Suppressor macrophage treated with lipopolysaccharide for 1 hour (primary cell): ENCODE measurements at regions not wholly inside any gene's neighbourhood (a gene's known extent, or its start where the extent isn't known, plus 50 kb on each side); places are given as distances from the start of the nearest gene placed in this dataset.
"Not testable (repeated sequence)": the region's sequence is repeated elsewhere in the genome, so short reads cannot be mapped to it uniquely, and the experiment has no call there.

Source experiments
- DNase-seq, 3 donors: peaks; one replicate each; pipeline ENCODE4 v3.0.0-alpha.2; 2020 to 2022

DNA sequence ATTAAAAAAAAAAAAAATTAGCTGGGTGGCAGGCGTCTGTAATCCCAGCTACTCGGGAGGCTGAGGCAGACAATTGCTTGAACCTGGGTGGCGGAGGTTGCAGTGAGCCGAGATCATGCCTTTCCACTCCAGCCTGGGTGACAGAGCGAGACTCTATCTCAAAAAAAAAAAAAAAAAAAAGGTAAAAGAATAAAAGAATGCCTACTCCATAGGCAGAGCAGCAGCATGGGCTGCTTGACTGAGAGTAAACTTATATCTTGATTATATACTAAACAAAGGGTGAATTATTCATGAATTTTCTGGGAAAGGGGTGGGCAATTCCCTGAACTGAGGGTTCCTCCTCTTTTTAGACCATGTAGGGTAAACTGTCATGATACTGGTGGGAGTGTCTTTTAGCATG, 254.4 kb upstream of the RGMA start:
- DNase-seq = not testable (repeated sequence)

DNA sequence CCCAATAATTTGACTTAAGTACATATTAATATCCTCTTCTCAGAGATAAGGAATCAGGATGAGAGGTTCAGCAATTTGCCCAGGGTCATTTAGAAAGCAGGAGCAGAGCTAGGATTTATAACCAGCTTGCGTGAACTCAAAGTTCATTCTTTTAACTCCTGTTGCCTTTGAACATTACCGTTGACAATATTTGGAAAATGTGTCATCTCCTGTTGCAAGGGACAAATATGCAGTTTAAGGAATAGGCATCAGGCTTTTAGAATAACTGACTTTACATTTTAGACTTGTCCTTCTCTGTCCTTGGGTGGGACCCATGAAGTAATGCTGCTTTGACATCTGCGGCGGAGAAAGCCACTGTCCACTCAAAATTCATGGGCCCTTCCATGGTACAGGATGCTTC, 252.2 kb upstream of the RGMA start:
- DNase-seq = no peak

DNA sequence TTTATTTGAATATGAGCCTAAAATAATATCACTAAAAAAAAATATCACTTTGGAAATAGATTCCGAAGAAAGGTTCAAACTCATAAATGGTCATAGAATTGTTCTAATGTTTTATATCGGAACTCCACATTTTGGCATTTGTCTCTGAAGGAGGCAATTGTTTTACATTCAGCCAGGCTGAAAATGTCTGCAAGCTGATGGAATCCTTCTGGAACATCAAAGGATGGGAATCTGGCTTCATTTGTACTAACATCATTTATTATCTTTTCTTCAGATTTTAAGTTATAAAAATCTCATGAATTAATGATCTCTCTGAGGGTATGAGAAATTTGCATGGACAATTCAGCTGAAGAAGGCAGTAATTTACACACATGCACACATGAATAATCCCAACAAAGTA, 251.4 kb upstream of the RGMA start:
- no peak for DNase-seq

DNA sequence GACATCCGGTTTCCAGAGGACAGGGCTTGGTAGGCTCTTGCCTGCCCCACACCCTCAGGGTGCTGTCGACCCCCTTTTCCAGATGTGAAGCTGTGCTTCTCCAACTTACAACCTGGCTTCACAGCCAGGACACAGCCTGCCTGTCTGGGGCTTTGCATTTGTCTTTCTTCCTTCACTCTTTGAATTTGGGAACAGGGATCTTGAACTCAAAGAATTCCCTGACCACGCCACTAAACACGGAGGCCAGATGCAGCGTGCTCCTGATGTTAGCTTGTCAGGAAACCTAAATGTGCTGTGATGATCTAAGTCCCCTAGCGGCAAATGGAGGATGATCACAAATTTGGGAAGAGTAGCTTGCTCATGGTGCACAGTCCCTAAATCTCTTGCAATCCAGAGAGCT, 244.8 kb upstream of the RGMA start:
- DNase-seq = peak in 2 of 3 donors; percentile 7 to 10

DNA sequence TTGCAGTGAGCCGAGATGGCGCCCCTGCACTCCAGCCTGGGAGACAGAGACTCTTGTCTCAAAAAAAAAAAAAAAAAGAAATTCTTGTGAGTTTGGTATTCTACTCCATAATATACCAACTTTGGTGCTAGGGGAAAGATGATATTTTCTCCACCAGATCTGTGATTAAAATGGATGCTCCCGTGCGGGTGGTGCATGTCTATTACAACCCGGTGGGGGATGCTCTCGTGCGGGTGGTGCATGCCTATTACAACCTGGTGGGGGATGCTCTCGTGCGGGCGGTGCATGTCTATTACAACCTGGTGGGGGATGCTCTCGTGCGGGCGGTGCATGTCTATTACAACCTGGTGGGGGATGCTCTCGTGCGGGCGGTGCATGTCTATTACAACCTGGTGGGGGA, 244.1 kb upstream of the RGMA start:
- not testable (repeated sequence) for DNase-seq

DNA sequence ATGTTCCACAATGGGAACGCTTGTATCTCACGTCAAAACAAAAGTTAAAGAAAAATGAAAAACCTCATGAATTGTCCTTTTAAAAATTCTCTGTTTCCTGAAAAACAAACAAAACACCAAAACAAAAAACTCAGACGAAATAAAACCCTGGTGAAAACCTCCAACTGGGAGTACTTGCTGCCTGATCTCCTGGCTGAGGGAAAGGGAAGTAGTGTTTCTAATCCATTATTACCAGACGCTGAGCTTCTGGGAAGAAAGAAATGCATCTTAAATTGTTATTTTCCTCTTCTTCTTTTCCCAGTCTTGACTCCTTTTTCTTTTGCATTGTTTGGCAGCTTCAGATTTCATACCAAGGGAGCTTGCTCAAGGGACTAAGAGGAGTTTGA, 243.2 kb upstream of the RGMA start:
- DNase-seq = peak in 1 of 3 donors; percentile 2

DNA sequence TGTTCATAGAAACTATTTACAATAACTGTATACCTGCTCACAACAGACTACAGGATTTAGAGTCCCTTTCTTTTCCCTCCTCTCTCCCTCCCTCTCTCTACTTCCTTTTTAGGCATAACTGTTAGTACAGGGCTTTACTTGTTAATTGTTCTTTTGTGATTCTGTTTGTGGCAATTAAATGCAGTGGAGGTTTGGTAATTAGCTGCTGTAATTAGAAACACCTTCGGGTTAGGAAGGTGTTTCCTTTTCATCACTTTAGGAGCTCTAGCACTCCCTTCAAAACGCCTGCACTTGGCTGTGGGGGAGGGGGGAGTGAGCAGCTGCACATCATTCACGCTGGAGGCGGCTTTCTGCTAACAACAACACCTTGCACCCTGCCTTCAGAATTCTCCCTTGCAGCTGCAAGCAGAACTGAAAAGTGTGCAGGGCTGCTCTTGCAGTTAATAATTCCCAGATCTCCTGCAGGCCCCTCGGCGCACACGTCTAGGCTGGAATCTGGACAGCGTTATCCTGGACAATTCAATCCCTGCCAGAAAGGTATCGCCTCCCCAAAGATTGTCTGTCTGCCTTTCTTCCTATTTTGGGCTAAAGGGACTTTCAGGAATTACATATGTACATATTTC, 242.6 kb upstream of the RGMA start:
- DNase-seq = no peak

DNA sequence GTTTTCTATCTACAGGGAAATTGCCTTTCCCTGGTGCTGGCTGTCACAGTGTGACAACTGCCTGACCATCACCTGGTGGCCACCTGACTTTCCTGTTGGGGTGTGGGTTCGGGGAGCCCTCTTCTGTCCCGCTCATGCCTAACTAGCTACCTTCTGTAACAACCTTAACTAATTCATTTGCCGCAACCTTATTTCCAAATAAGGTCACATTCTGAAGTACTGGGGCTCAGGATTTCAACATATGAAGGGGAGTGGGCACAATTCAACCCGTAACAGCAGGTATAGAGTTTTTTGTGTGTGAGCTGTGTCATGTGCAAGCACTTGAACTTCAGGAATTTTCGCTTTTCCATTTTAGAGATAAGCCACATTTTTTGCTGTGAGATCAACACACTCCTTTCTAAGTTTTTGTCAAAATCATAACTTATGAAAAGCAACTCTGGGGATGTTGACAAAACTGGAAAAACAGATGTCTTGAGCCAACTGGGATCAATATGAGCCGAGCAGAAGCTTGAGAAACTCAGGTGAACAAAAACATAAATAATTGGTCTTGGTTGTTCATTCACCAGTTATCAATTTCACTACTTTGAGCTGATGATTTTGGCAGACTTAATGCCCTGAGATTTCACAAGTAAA, 242.0 kb upstream of the RGMA start:
- DNase-seq = no peak

DNA sequence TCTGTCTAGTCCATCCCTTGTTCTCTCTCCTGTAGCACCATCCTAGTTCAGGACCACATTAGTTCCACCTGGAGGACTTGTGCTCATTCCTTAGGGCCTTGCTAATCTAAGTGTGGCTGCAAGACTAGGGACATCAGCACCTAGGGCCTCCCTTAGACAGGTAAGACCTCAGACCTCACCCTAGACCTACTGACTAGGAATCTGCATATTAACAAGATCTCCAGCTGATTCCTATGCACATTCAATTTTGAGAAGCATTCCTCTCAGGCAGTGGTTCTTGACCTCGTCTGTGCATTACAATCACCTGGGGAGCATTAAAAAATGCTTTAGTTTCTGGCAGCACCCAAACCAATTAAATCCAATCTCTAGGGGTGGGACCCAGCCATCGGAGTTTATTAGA, 238.4 kb upstream of the RGMA start:
- DNase-seq = no peak

DNA sequence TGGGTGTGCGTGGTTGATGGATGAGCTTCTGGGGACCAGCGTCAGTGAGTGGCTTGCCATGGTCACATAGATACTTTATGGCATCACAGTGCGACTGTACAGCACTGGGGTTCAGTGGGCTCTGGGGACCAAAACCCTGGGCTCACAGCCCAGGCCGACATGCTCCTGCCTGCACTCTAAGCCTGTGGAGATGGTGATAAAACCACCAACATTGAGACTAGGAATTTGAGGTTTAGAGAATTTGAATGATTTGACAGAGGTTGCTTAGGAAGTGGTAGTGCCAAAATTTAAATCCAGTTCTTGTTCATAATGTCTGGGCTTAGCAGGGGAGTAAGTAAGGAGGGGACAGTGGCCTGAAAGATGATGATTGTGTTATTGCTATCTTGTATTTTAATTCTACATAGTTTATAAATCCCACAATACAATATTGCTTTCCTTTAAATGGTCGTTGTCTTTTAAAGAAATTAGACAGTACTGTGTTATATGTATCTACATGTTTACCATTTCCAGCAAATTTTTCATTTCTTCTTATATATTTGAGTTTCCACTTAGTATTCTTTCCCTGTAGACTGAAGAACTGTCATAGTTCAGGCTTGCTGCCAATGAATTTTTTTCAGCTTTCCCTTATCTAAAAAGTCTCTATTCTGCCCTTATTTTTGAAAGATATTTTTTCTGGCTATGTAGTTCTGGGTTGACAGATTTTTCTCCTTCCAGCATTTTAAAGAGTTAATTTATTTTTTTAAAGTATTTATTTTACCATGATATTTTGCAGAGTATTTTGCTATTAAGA, 235.4 kb upstream of the RGMA start:
- DNase-seq = no peak

DNA sequence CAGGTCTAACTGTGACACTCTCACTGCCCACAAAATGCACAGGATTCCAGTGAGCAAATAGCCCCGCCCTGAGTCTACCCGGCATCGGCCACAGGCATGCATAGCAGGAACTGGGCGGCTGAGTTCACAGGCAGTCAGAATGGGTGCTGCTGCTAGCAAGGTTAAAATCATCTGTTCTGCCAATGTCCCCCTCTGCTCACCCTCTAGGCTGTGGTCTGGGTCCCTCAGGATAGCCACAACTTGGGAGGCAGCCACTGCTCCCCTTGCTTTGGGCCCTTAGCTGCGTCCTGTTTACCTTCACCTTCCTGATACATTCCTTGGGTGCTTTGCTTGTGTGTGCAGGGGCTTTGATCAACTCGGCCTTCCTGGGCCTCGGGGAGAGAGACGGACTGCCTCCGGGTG, 232.9 kb upstream of the RGMA start:
- no peak for DNase-seq

DNA sequence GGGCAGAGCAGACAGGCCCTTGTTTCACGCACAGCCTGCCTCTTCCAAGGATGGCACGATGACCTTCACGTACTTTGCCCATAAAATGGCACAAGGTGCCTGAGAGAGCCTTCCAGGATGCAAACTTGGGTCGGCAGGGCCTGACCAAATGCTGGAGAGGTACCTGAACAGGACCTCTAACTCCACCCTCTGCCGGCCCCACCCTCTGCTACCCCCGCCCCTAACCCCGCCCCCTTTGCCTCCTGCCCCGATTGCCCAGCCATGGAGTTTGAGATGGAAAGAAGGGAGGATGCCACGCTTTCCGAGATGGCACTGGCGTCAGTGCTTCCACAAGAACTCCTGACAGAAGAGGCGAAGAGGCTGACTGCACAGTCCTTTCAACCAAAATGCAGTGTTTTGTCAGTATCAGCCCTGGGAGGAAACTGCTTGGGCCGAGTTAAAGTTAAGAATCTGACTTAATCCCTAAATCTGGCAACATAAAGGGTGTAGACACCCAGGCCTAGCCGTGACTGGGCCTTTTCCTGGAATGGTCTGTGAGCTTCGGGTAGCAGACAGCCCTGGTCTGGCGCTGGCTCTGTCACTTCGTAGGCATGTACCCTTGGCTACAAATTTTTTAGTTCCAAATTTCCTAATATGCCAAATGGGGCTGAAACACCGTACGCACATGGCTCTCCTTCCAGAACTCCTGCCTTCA, 230.3 kb upstream of the RGMA start:
- DNase-seq = no peak

DNA sequence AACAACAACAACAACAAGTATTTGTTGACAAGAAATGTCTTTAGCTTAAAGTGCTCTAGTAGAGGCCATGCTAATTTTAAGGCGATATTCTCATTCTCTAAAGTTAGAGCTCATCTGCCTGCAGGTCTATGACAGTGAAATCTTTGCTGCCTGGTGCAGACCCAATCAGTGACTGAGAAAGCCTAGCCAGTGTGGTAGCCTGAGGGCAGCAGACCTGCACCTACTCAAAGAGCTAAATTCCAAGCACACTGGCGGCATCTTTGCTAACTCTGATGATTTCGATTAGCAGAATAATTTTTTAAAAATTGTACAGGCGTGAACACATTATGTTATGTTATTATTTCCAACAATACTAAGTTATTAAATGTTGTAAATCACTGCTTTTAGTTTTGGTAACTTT, 228.8 kb upstream of the RGMA start:
- no peak for DNase-seq

DNA sequence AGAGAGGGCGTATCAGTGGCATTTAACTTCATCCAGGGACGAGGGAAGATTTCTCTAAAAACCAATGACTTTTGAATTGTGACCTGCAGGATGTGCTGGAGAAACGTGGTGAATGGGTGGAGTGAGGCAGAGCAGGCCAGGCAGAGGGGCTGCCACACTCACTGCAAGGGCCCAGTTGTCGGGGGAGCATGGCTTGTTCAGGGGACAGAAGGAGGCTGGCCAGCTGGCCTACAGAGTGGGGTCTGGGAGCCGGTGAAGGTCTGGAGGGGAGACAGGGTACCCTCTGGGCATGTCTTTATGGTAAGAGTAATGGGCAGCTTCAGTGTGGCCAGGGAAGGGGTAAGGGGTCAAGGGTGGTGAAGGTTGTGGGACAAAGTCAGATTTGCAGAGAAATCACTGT, 225.2 kb upstream of the RGMA start:
- DNase-seq = no peak

DNA sequence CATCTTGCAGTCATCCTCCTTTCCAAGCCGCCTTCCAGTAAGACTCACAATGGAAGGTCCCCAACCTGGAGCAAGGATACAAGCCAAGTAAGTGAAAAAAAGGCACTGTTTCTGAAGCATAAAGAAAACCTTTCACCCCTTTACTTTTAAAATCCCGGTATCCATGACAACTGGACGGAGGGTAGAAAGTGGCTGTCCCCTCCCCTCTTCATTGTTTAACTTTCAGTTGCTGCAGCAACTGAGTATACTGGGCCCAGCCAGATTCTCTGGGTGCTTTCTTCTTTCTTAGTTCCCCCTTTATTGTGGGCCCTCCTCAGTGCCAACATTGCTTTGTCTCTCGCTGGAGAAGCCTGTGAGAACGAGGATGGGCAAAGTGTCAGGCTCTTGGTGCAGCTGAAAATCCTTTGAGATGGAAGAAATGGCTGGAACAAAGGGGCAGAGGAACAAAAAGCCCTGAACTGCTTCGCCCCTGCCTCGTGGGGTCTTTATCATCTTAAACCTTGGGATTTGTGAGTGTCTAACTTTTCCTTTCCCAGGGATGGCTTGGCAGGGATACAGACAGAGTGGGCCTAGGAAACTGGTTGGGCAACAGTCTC, 224.0 kb upstream of the RGMA start:
- no peak for DNase-seq

DNA sequence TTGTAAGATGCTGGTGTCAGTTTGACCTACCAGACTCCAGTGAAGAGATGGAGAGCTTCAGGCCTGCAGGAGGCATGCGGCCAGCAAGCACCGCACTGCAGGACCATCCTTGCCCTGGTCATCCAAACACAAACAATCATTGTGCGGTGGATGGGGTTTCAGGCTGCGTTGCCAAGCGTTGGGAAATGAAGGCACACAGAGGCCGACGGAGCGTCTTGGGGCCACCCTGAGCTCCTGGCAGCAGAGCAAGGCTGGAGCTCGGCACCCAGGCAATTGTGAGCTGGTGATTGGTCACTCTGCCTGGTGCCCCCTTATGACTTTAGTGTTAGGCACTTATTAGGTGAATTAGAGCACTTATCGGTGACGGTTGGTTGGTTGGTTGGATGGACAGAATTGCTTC, 222.6 kb upstream of the RGMA start:
- DNase-seq = no peak

DNA sequence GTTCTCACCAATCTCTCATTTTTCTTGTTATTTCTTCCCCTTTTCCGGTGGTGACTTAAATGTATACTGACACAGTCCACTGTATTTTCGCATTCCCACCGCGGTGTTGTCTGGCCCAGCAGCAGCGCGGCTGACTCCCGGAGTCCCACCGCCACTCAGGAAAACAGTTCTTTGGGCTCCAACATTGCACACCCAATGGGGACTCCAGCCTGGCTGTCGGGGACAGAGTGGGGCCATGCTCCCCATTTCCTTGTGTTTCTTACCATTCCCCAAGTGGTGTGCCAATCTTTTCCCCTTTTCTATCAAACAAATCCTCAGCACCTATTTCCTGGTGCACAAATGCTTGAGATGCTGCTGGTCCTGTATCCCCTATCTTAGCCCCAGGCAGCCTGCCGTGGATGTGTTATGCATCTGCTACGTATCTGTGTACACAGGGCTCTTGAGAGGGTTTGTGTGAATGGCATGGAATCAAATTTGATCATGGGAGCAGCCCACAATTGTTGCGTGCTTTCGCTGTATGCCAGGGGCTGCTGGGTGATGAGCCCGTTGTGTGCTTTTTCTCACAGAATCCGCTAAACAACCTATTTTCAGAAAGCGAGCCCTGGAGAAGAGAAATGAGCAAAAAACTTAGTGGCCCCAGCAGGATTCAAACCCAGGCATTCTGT, 219.1 kb upstream of the RGMA start:
- DNase-seq = no peak

DNA sequence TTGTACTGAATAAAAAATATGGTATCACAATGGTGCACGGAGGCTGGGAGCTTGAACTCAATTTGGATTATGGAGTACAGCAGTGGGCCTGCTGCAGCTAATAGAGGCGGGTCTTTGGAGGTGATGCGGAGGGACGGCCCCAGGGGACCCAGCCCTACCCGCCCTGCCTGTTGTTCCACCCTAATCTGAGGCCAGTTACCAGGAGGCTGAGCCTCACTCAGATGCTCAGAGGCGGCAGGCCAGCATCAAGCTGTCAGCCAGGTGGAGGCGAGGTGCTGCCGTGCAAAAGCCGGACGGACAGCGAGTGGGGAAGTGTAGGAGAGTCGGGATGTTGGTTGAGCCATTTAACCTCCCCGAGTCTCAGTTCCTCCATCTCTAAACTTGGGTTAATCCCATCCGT, 218.5 kb upstream of the RGMA start:
- DNase-seq = no peak

DNA sequence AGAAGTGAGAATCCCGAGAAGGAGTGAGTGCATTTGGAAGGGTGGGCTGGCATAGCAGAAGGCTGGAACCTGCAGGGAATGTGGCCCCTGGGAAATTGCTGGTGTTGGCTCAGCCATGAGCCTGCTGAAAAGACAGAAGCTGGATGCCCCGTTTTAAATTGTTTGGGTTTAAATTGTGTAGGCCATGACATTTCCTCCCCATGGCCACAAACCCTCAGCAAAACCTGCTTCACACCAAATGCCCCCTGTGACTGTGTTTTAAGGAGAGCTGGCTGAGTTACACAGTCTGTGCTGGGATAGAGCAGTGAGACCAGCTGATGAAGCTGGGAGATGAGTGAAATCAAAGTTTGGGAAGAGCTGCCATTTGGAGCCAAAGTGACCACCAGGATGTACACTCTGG, 216.3 kb upstream of the RGMA start:
- DNase-seq = no peak

DNA sequence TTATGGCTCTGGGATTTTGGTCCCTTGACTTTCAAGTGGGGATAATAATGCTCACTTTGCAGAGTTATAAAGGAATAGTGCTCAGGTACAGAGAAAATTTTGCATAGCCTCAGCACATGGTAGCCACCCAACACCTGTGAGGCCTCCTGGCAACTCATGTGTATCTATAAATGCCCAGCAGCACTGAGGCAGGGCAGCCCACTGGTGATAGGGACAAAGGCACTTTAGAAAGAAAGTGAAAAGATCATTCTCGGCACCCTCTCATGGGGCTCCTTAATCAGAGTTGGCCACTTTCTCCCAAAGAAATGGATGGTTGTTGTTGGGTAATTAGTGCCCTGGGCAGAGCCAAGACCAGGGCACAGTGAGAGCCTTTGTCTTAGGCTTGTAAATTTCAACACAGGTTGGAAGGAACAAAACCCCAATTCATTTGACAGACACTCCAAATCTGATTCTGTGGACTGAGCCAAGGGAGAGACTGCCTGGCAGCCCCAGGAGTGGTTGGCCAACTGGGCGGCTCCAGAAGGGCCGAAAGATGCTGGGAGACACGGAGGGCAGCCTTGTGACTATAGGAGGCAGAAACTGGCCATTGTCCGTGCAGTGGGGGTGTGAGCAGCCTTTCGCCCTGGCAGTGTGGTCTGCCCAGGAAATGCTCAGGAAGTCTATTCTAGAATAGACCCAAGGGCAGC, 213.2 kb upstream of the RGMA start:
- no peak for DNase-seq

DNA sequence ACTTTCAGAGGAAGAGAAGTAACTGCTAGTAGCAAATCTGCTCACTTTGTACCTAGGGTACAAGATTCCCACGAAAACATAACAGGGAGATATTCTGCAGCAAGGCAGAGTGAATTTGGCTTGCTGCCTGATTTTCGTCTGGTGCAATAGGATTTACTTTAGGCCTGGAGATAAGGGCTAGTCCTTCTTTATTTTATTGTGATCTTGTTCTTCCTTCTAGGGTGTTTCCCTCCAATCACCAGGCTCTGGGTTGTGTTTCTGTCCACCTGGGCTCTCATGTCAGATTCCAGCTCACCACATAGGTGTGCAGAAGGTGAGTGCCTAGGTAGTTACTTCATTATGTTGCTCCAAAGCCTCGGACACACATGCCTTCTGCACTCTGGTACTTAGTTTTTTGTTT, 211.8 kb upstream of the RGMA start:
- no peak for DNase-seq

DNA sequence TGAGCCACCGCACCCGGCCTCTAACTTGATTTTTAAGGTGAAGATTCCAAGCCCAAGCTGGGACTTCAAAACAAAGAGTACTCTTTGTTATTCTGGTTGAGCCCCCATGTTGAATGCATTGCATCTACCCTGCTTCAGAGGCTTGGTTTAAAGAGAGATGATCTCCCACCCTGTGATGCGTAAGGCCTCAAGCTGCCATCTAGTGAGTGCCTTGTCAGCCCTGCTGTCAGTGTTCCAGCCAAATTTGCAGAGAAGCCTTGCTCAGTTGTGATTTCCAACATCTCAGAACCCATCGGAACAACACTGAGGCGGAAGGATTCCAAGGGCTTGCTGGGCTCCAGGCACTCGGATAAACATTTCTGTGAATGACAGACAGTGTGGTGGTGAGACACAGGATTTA, 210.7 kb upstream of the RGMA start:
- no peak for DNase-seq
